ENCODE measurements at regions not wholly inside any gene's neighbourhood (a gene's known extent, or its start where the extent isn't known, plus 50 kb on each side); places are given as distances from the start of the nearest gene placed in this dataset.

GRCh38 chr2:237027712-237028029 lies 58.0 kb upstream of the COPS8 start:
- CTCF ChIA-PET: interaction anchor here (1.5 kb wide), 1 partner anchor 678 kb away, joined by 3 read pairs; no protein-coding TSS in a partner anchor

GRCh38 chr2:237030382-237030781 lies 55.3 kb upstream of the COPS8 start:
- ChIA-PET CTCF (no interaction called here), POLR2A (no interaction called here)

More at GRCh38 chr2:237027712-237028029, 58.0 kb upstream of the COPS8 start:
- POLR2A ChIA-PET: no interaction called here

GRCh38 chr2:237033536-237034060 lies 52.1 kb upstream of the COPS8 start:
- CTCF ChIA-PET: no interaction called here

GRCh38 chr2:237035781-237036475 lies 49.8 kb upstream of the COPS8 start:
- POLR2A ChIA-PET: no interaction called here
- CTCF ChIA-PET: no interaction called here

More at GRCh38 chr2:237033536-237034060, 52.1 kb upstream of the COPS8 start:
- POLR2A ChIA-PET: no interaction called here
